A549 (cell line): ENCODE measurements at regions not wholly inside any gene's neighbourhood (a gene's known extent, or its start where the extent isn't known, plus 50 kb on each side); places are given as distances from the start of the nearest gene placed in this dataset.

ENCODE experiments used
- ATAC-seq, 2 experiments: fragments of 200-7000 bp in 1 of 2; fragments of >200 bp in 1 of 2; cut with Nextera tagmentation in 1 of 2; cut with Tn5 transposase in 1 of 2; 3 replicates each; pipeline versions ENCODE4 v1.8.0 to v1.9.1; 2018 to 2020; ENCODE audit warnings: mild to moderate bottlenecking in 1 of 2, moderate library complexity in 1 of 2
- CTCF ChIA-PET: fragments of 300-600 bp; sonication (Branson Sonifier 250); formaldehyde crosslinking; extraction: SDS; loops from one replicate; lab custom pipeline; 2021; ENCODE audit warnings: antibody characterized with exemption, inconsistent platforms; lab: Yijun Ruan, JAX
- POLR2A ChIA-PET: fragments of 350-600 bp; formaldehyde crosslinking; extraction: SDS; loops from one replicate; lab custom pipeline; 2021; ENCODE audit warnings: antibody characterized with exemption, inconsistent platforms; lab: Yijun Ruan, JAX
- DNase-seq, 2 experiments: peaks; one replicate each; pipeline versions ENCODE4 v3.0.0 to v3.0.0-alpha.2; 2011 to 2016; ENCODE audit warnings: low read depth in 1 of 2, low spot score in 1 of 2
- FAIRE-seq: peaks from 2 replicates; lab custom pipeline; 2011; peaks lifted over from hg19 to GRCh38; lab: Jason Lieb, UNC
- H3K27ac ChIP-seq, 2 experiments: fragments of >200 bp; sonication (Bioruptor Twin); formaldehyde crosslinking; 3 replicates each; pipeline ENCODE4 v1.5.1; 2016 to 2017
- H3K4me1 ChIP-seq: fragments of >200 bp; sonication (Bioruptor Twin); formaldehyde crosslinking; 3 replicates; pipeline ENCODE4 v1.6.1; 2016
- H3K4me2 ChIP-seq: fragments of >200 bp; sonication (Bioruptor Twin); formaldehyde crosslinking; 3 replicates; pipeline ENCODE4 v1.6.1; 2016
- H3K4me3 ChIP-seq: fragments of >200 bp; sonication (Bioruptor Twin); formaldehyde crosslinking; 3 replicates; pipeline ENCODE4 v1.5.1; 2016
- H3K9me3 ChIP-seq: fragments of >200 bp; sonication (Bioruptor Twin); formaldehyde crosslinking; 3 replicates; pipeline ENCODE4 v1.6.1; 2016
- CBX8 ChIP-seq: fragments of 200-600 bp; sonication (generic); IDR thresholded peaks from 2 replicates; pipeline ENCODE4 v1.6.1; 2016
- CHD2 ChIP-seq: fragments of 150-350 bp; IDR thresholded peaks from 2 replicates; pipeline ENCODE4 v1.6.1; 2014; ENCODE audit warnings: low read length; ENCODE audit not compliant: partially characterized antibody
- EP300 ChIP-seq, 2 experiments: fragments of >200 bp; sonication (Bioruptor Twin); formaldehyde crosslinking; IDR thresholded peaks; 2 replicates in 1 of 2; 3 replicates in 1 of 2; pipeline ENCODE4 v1.6.1; 2016 to 2017
- HDAC2 ChIP-seq: fragments of 200-600 bp; sonication (generic); IDR thresholded peaks from 2 replicates; pipeline ENCODE4 v1.6.1; 2016
- HEYL ChIP-seq: fragments of 250-450 bp; sonication (Bioruptor Pico); IDR thresholded peaks from 2 replicates; pipeline ENCODE4 v1.8.0; 2021; ENCODE audit warnings: mild to moderate bottlenecking, moderate library complexity
- HOXB13 ChIP-seq: fragments of 250-450 bp; sonication (Bioruptor Pico); IDR thresholded peaks from 2 replicates; pipeline ENCODE4 v1.5.0; 2020; ENCODE audit warnings: low read depth, mild to moderate bottlenecking, moderate library complexity
- JUN ChIP-seq, 2 experiments: fragments of >200 bp; sonication (Bioruptor Twin); formaldehyde crosslinking; IDR thresholded peaks; 2 replicates in 1 of 2; 3 replicates in 1 of 2; pipeline ENCODE4 v1.6.1; 2016 to 2017
- MAFK ChIP-seq: fragments of 450-650 bp; IDR thresholded peaks from 2 replicates; pipeline ENCODE4 v1.6.1; 2014; ENCODE audit not compliant: partially characterized antibody
- MAZ ChIP-seq: fragments of 150-350 bp; IDR thresholded peaks from 2 replicates; pipeline ENCODE4 v1.6.1; 2014; ENCODE audit warnings: antibody characterized with exemption, low read depth, low read length, borderline replicate concordance
- MYC ChIP-seq: IDR thresholded peaks from 2 replicates; pipeline ENCODE4 v1.6.1; 2012; ENCODE audit warnings: mild to moderate bottlenecking, inconsistent platforms, low read length, improper control_type of control experiment, borderline replicate concordance
- NPAS2 ChIP-seq: fragments of 250-450 bp; sonication (Bioruptor Pico); IDR thresholded peaks from 2 replicates; pipeline ENCODE4 v1.8.0; 2022; ENCODE audit warnings: mild to moderate bottlenecking, moderate library complexity, borderline replicate concordance
- NR3C1 ChIP-seq: fragments of >200 bp; sonication (Bioruptor Twin); formaldehyde crosslinking; IDR thresholded peaks from 3 replicates; pipeline ENCODE4 v1.6.1; 2017
- SREBF2 ChIP-seq: fragments of 450-650 bp; IDR thresholded peaks from 2 replicates; pipeline ENCODE4 v1.6.1; 2014; ENCODE audit warnings: mild to moderate bottlenecking, moderate library complexity
- TP53 ChIP-seq: fragments of 250-450 bp; sonication (Bioruptor Pico); IDR thresholded peaks from 2 replicates; pipeline ENCODE4 v1.5.0; 2021; ENCODE audit warnings: mild to moderate bottlenecking, moderate library complexity
- WGBS: methylation state at CpG from one replicate; pipeline ENCODE4 v1.1.6; 2017; ENCODE audit errors: missing lambda C conversion rate; 5-methylcytosine and 5-hydroxymethylcytosine counted together
- TF ChIP-seq, protein P1 (sequence below): fragments of >200 bp; sonication (Bioruptor Twin); formaldehyde crosslinking; IDR thresholded peaks from 3 replicates; pipeline ENCODE4 v1.6.1; 2016
- TF ChIP-seq, protein P2 (sequence below): fragments of >200 bp; sonication (Bioruptor Twin); formaldehyde crosslinking; IDR thresholded peaks from 3 replicates; pipeline ENCODE4 v1.5.1; 2016
- TF ChIP-seq, protein P3 (sequence below): IDR thresholded peaks from 2 replicates; pipeline ENCODE4 v1.6.1; 2012
- TF ChIP-seq, protein P4 (sequence below): fragments of 200-600 bp; sonication (generic); IDR thresholded peaks from 2 replicates; pipeline ENCODE4 v1.6.1; 2016; ENCODE audit warnings: antibody characterized with exemption, mild to moderate bottlenecking, moderate library complexity
- TF ChIP-seq, protein P5 (sequence below): fragments of 250-450 bp; sonication (Bioruptor Pico); IDR thresholded peaks from 2 replicates; pipeline ENCODE4 v1.5.0; 2020; ENCODE audit warnings: low read depth, mild to moderate bottlenecking, moderate library complexity

DNA sequence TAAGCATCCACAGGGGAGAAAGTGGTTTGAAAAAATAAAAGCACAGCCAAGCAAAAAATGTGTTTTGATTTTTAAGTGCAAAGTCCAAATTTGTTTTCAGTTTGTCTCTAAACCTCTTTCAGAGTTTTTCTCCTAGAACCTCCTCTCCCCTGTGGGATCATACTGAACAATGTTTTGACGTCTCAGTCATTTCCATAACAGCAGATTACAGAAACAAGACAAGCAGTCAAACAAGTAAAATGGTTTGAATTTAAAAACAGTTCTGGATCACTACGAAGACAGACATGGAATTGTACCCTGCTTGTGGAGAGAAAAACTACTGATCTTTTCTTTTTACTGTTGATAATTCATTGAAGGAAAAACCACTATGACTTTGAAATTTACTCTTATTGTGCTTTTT lies 245.7 kb upstream of the CNTN4 start:
- ATAC-seq: no peak
- Histone ChIP-seq H3K9me3 (no peaks in the 10 kb centered on the region), H3K4me1 (no peaks in the 10 kb centered on the region), H3K4me2 (no peak overlapping the region), H3K27ac (no peak overlapping the region), H3K4me3 (no peak overlapping the region)
- TF ChIP-seq HDAC2 (no peak), NR3C1 (no peak), TP53 (CRISPR knock-in tag) (no peak)
- TF ChIP-seq, protein P1, sequence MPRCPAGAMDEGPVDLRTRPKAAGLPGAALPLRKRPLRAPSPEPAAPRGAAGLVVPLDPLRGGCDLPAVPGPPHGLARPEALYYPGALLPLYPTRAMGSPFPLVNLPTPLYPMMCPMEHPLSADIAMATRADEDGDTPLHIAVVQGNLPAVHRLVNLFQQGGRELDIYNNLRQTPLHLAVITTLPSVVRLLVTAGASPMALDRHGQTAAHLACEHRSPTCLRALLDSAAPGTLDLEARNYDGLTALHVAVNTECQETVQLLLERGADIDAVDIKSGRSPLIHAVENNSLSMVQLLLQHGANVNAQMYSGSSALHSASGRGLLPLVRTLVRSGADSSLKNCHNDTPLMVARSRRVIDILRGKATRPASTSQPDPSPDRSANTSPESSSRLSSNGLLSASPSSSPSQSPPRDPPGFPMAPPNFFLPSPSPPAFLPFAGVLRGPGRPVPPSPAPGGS: no peak
- DNase-seq: no peak
- ChIA-PET POLR2A (no interaction called here), CTCF (no interaction called here)
- WGBS: 0% methylated on average over 2 of the region's 2 CpGs
- no peak for FAIRE-seq

DNA sequence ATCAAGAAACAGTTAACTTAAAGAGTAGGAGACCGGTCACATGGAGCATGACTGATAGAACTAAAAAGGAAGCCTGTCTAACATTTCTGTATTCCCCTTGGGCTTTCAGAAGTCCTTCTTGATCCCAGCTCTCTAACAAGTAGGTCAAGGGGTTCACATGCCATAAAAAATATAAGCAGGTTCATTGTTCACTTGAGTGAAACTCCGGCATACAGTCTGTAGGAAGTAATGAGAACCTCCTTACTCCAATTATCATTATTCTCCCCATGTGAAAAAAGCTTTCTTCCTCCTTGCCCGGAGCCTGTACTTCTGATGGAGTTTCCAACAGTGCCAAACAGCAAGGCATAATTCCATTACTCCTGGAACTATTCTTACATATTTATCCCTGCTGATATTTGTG lies 242.8 kb upstream of the CNTN4 start:
- whole genome bisulfite sequencing: 4% methylated on average over 3 of the region's 3 CpGs
- ChIA-PET CTCF (no interaction called here), POLR2A (no interaction called here)
- Histone ChIP-seq H3K4me2 (no peak overlapping the region), H3K9me3 (no peaks in the 10 kb centered on the region), H3K4me3 (no peak overlapping the region), H3K4me1 (no peaks in the 10 kb centered on the region), H3K27ac (no peak overlapping the region)
- no peak for DNase-seq
- ATAC-seq: no peak
- no peak for FAIRE-seq
- TF ChIP-seq JUN (IDR thresholded peaks at IDR 0.05) (no peak), NPAS2 (no peak), CBX8 (no peak), HOXB13 (CRISPR knock-in tag) (no peak), HEYL (CRISPR knock-in tag) (no peak), SREBF2 (no peak), MYC (no peak), TP53 (CRISPR knock-in tag) (no peak), MAZ (no peak), EP300 (IDR thresholded peaks at IDR 0.05) (no peak), CHD2 (no peak), MAFK (no peak)
- TF ChIP-seq, protein P2, sequence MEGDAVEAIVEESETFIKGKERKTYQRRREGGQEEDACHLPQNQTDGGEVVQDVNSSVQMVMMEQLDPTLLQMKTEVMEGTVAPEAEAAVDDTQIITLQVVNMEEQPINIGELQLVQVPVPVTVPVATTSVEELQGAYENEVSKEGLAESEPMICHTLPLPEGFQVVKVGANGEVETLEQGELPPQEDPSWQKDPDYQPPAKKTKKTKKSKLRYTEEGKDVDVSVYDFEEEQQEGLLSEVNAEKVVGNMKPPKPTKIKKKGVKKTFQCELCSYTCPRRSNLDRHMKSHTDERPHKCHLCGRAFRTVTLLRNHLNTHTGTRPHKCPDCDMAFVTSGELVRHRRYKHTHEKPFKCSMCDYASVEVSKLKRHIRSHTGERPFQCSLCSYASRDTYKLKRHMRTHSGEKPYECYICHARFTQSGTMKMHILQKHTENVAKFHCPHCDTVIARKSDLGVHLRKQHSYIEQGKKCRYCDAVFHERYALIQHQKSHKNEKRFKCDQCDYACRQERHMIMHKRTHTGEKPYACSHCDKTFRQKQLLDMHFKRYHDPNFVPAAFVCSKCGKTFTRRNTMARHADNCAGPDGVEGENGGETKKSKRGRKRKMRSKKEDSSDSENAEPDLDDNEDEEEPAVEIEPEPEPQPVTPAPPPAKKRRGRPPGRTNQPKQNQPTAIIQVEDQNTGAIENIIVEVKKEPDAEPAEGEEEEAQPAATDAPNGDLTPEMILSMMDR: no peak
- TF ChIP-seq, protein P3, sequence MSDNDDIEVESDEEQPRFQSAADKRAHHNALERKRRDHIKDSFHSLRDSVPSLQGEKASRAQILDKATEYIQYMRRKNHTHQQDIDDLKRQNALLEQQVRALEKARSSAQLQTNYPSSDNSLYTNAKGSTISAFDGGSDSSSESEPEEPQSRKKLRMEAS: no peak
- TF ChIP-seq, protein P4, sequence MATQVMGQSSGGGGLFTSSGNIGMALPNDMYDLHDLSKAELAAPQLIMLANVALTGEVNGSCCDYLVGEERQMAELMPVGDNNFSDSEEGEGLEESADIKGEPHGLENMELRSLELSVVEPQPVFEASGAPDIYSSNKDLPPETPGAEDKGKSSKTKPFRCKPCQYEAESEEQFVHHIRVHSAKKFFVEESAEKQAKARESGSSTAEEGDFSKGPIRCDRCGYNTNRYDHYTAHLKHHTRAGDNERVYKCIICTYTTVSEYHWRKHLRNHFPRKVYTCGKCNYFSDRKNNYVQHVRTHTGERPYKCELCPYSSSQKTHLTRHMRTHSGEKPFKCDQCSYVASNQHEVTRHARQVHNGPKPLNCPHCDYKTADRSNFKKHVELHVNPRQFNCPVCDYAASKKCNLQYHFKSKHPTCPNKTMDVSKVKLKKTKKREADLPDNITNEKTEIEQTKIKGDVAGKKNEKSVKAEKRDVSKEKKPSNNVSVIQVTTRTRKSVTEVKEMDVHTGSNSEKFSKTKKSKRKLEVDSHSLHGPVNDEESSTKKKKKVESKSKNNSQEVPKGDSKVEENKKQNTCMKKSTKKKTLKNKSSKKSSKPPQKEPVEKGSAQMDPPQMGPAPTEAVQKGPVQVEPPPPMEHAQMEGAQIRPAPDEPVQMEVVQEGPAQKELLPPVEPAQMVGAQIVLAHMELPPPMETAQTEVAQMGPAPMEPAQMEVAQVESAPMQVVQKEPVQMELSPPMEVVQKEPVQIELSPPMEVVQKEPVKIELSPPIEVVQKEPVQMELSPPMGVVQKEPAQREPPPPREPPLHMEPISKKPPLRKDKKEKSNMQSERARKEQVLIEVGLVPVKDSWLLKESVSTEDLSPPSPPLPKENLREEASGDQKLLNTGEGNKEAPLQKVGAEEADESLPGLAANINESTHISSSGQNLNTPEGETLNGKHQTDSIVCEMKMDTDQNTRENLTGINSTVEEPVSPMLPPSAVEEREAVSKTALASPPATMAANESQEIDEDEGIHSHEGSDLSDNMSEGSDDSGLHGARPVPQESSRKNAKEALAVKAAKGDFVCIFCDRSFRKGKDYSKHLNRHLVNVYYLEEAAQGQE: no peak
- TF ChIP-seq, protein P5, sequence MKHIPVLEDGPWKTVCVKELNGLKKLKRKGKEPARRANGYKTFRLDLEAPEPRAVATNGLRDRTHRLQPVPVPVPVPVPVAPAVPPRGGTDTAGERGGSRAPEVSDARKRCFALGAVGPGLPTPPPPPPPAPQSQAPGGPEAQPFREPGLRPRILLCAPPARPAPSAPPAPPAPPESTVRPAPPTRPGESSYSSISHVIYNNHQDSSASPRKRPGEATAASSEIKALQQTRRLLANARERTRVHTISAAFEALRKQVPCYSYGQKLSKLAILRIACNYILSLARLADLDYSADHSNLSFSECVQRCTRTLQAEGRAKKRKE (CRISPR knock-in tag): no peak
